IMR-90 (cell line): ENCODE measurements at regions not wholly inside any gene's neighbourhood (a gene's known extent, or its start where the extent isn't known, plus 50 kb on each side); places are given as distances from the start of the nearest gene placed in this dataset.

Source experiments
- ATAC-seq: fragments of 200-7000 bp; cut with Tn5 transposase; 2 replicates; pipeline ENCODE4 v1.9.1; 2020; ENCODE audit warnings: low read depth, mild to moderate bottlenecking, moderate library complexity
- BruUV-seq: library from RNA; stranded (reverse); fragments of 400-500 nt; replicated peaks from 2 replicates; lab custom pipeline; 2021; lab: Mats Ljungman, UMichigan
- CTCF ChIA-PET: fragments of 300-600 bp; formaldehyde crosslinking; extraction: SDS; loops from one replicate; lab custom pipeline; 2021; ENCODE audit warnings: antibody characterized with exemption; lab: Yijun Ruan, JAX
- POLR2A ChIA-PET: fragments of 300-600 bp; sonication (Branson Sonifier 250); formaldehyde crosslinking; loops from one replicate; lab custom pipeline; 2022; ENCODE audit warnings: antibody characterized with exemption; ENCODE audit not compliant: unreplicated experiment; lab: Charles Lee
- DNase-seq: peaks from one replicate; pipeline ENCODE4 v3.0.0; 2013
- H2AFZ ChIP-seq: replicated peaks from 2 replicates; pipeline ENCODE3; 2013; ENCODE audit warnings: low read length, mild to moderate bottlenecking; ENCODE audit not compliant: poor library complexity
- H2AK5ac ChIP-seq: 2 replicates; pipeline ENCODE4 v1.6.1; 2013; ENCODE audit warnings: low read depth, low read length, inconsistent platforms
- H2AK9ac ChIP-seq: replicated peaks from 2 replicates; pipeline ENCODE3; 2013; ENCODE audit warnings: mild to moderate bottlenecking, low read depth, low read length, moderate library complexity; ENCODE audit not compliant: poor library complexity
- H2BK120ac ChIP-seq: 2 replicates; pipeline ENCODE4 v1.6.1; 2013; ENCODE audit warnings: low read depth, low read length, inconsistent platforms
- H2BK15ac ChIP-seq: 3 replicates; pipeline ENCODE4 v1.6.1; 2013; ENCODE audit warnings: low read depth, low read length, inconsistent platforms
- H2BK20ac ChIP-seq: 2 replicates; pipeline ENCODE4 v1.6.1; 2013; ENCODE audit warnings: low read depth, mild to moderate bottlenecking, inconsistent platforms, low read length, moderate library complexity
- H2BK5ac ChIP-seq: 2 replicates; pipeline ENCODE4 v1.6.1; 2013; ENCODE audit warnings: mild to moderate bottlenecking, low read depth, low read length, inconsistent platforms; ENCODE audit not compliant: poor library complexity, severe bottlenecking
- H3K14ac ChIP-seq: replicated peaks from 2 replicates; pipeline ENCODE4 v1.6.1; 2013; ENCODE audit warnings: low read depth, low read length, inconsistent platforms
- H3K18ac ChIP-seq: 2 replicates; pipeline ENCODE4 v1.6.1; 2013; ENCODE audit warnings: low read depth, low read length, control low read depth
- H3K23ac ChIP-seq: 2 replicates; pipeline ENCODE4 v1.6.1; 2013; ENCODE audit warnings: low read depth, low read length, inconsistent platforms
- H3K27ac ChIP-seq: 2 replicates; pipeline ENCODE4 v1.5.1; 2013; ENCODE audit warnings: mild to moderate bottlenecking, control low read depth, low read length; ENCODE audit not compliant: insufficient read depth
- H3K27me3 ChIP-seq: 2 replicates; pipeline ENCODE4 v1.6.1; 2013; ENCODE audit warnings: low read length; ENCODE audit not compliant: control insufficient read depth, insufficient read depth
- H3K36me3 ChIP-seq: 2 replicates; pipeline ENCODE4 v1.6.1; 2013; ENCODE audit warnings: low read length, mixed read lengths; ENCODE audit not compliant: control insufficient read depth, insufficient read depth
- H3K4ac ChIP-seq: 2 replicates; pipeline ENCODE4 v1.6.1; 2013; ENCODE audit warnings: low read depth, low read length, inconsistent platforms
- H3K4me1 ChIP-seq: 2 replicates; pipeline ENCODE4 v1.6.1; 2013; ENCODE audit warnings: low read length, mixed read lengths; ENCODE audit not compliant: control insufficient read depth, insufficient read depth
- H3K4me2 ChIP-seq: 2 replicates; pipeline ENCODE4 v1.6.1; 2013; ENCODE audit warnings: low read depth, mild to moderate bottlenecking, control low read depth, low read length, moderate library complexity
- H3K4me3 ChIP-seq: 2 replicates; pipeline ENCODE4 v1.5.1; 2013; ENCODE audit warnings: low read depth, mild to moderate bottlenecking, control low read depth, low read length, moderate library complexity; ENCODE audit not compliant: insufficient read depth
- H3K56ac ChIP-seq: 2 replicates; pipeline ENCODE4 v1.6.1; 2013; ENCODE audit warnings: low read length, inconsistent platforms; ENCODE audit not compliant: insufficient read depth; ENCODE audit errors: extremely low read depth
- H3K79me1 ChIP-seq, 2 experiments: 2 replicates each; pipeline ENCODE4 v1.6.1; 2013; ENCODE audit warnings: low read length in 2 of 2, inconsistent platforms in 1 of 2, low read depth in 1 of 2
- H3K9ac ChIP-seq: 2 replicates; pipeline ENCODE4 v1.6.1; 2013; ENCODE audit warnings: low read depth, low read length, control low read depth
- H3K9me1 ChIP-seq: 2 replicates; pipeline ENCODE4 v1.6.1; 2013; ENCODE audit warnings: low read length, inconsistent platforms; ENCODE audit not compliant: insufficient read depth
- H3K9me3 ChIP-seq: 2 replicates; pipeline ENCODE4 v1.6.1; 2013; ENCODE audit warnings: low read length; ENCODE audit not compliant: control insufficient read depth, insufficient read depth
- H4K20me1 ChIP-seq: 2 replicates; pipeline ENCODE4 v1.6.1; 2013; ENCODE audit warnings: low read length, inconsistent platforms; ENCODE audit not compliant: insufficient read depth
- H4K5ac ChIP-seq: 2 replicates; pipeline ENCODE4 v1.6.1; 2013; ENCODE audit warnings: mild to moderate bottlenecking, low read depth, low read length, control low read depth
- H4K8ac ChIP-seq, 2 experiments: 2 replicates each; pipeline ENCODE4 v1.6.1; 2013; ENCODE audit warnings: low read depth in 2 of 2, low read length in 2 of 2, control low read depth in 1 of 2, inconsistent platforms in 1 of 2
- H4K91ac ChIP-seq: 2 replicates; pipeline ENCODE4 v1.6.1; 2013; ENCODE audit warnings: low read depth, low read length, inconsistent platforms; ENCODE audit not compliant: insufficient read depth
- BHLHE40 ChIP-seq: fragments of 150-350 bp; IDR thresholded peaks from 2 replicates; pipeline ENCODE4 v1.6.1; 2016; ENCODE audit warnings: mild to moderate bottlenecking, low read depth, low read length
- WGBS, 2 experiments: methylation state at CpG; one replicate each; pipeline versions ENCODE4 v1.1.5 to v1.1.7; 2013; ENCODE audit warnings: missing lambda C conversion rate in 2 of 2; ENCODE audit not compliant: insufficient read length in 1 of 2; ENCODE audit errors: extremely low coverage in 2 of 2; 5-methylcytosine and 5-hydroxymethylcytosine counted together
- dilution Hi-C: fragments of 300-500 bp; cut with HindIII; formaldehyde crosslinking; loops from one replicate; pipeline ENCODE4 v1.14.3; 2018; ENCODE audit warnings: low sequenced_read_pairs; ENCODE audit not compliant: unreplicated experiment
- in situ Hi-C: fragments of 300-500 bp; cut with MboI; formaldehyde crosslinking; loops from 3 replicates; pipeline ENCODE4 v1.14.3; 2019; ENCODE audit warnings: low sequenced_read_pairs, inconsistent platforms, mixed read lengths
- intact Hi-C: fragments of 100-400 bp; cut with micrococcal nuclease; formaldehyde crosslinking; loops from 2 replicates; pipeline ENCODE4 v1.10.0; 2022

DNA sequence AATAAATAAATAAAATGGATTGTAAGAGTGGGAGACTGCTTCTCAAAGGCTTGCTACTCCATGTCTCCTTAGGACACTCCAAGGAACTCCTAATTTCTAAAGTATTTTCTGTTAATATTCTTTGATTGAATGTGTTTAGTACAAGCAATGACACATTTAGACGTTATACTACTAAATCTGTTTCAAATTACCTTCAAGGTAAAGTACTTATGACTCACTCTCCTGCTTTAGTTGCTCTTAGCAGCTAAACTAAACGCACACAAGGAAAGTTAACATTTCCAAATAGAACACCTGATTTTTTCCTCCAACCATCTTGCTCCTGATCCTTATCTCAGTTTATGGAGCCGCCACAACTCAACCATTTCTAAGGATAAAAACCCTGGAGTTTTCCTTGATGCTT, 969.8 kb upstream of the ADGRL4 start:
- no peaks in the 10 kb centered on the region for H3K4me1 ChIP-seq
- H3K79me1 ChIP-seq = no peaks in the 10 kb centered on the region
- no TSS peak for BruUV-seq
- no peak overlapping the region for H3K23ac ChIP-seq
- ATAC-seq (no peak), DNase-seq (no peak)
- no peak overlapping the region for H2AK5ac ChIP-seq
- no peaks in the 10 kb centered on the region for H4K20me1 ChIP-seq
- H3K9me1 ChIP-seq = no peaks in the 10 kb centered on the region
- no peak overlapping the region for H3K4me3 ChIP-seq
- no peaks in the 10 kb centered on the region for H3K27me3 ChIP-seq
- H2AK9ac ChIP-seq = no peak overlapping the region
- H2BK15ac ChIP-seq = no peak overlapping the region
- POLR2A ChIA-PET = no interaction called here
- no peak overlapping the region for H3K14ac ChIP-seq
- CTCF ChIA-PET = no interaction called here
- TF ChIP-seq BHLHE40 = no peak
- no peaks in the 10 kb centered on the region for H3K9me3 ChIP-seq
- 0% methylated on average over 1 of the region's 3 CpGs; no CpG with 5 or more reads in 1 of the 2 experiments for WGBS, 2 experiments
- dilution Hi-C loops (no loop called here), in situ Hi-C loops (no loop called here), intact Hi-C loops (no loop called here)
- H4K91ac ChIP-seq = no peak overlapping the region
- no peak overlapping the region for H2BK120ac ChIP-seq
- no peak overlapping the region for H3K56ac ChIP-seq
- H3K4ac ChIP-seq = no peak overlapping the region
- no peak overlapping the region for H3K4me2 ChIP-seq
- H3K27ac ChIP-seq = no peak overlapping the region
- H4K8ac ChIP-seq = no peak overlapping the region
- no peak overlapping the region for H2AFZ ChIP-seq
- no peak overlapping the region for H2BK5ac ChIP-seq
- H3K36me3 ChIP-seq = no peaks in the 10 kb centered on the region
- H2BK20ac ChIP-seq = no peak overlapping the region
- no peak overlapping the region for H3K9ac ChIP-seq
- H3K18ac ChIP-seq = no peak overlapping the region
- no peak overlapping the region for H4K5ac ChIP-seq
